WTC11 (cell line): ENCODE measurements at regions not wholly inside any gene's neighbourhood (a gene's known extent, or its start where the extent isn't known, plus 50 kb on each side); places are given as distances from the start of the nearest gene placed in this dataset.

ENCODE experiments used
- ATAC-seq: fragments of 200-7000 bp; cut with Tn5 transposase; 2 replicates; pipeline ENCODE4 v1.10.0; 2021; ENCODE audit warnings: mild to moderate bottlenecking, moderate library complexity
- CTCF ChIA-PET: fragments of 300-600 bp; sonication (Branson Sonifier 250); formaldehyde crosslinking; loops from one replicate; lab custom pipeline; 2021; ENCODE audit warnings: antibody characterized with exemption; lab: Charles Lee
- POLR2A ChIA-PET: fragments of 350-600 bp; sonication (Branson Sonifier 250); formaldehyde crosslinking; loops from one replicate; lab custom pipeline; 2021; ENCODE audit warnings: antibody characterized with exemption; lab: Charles Lee
- DNase-seq: peaks from one replicate; pipeline ENCODE4 v3.0.0; 2021; ENCODE audit warnings: low spot score
- H3K27ac Mint-ChIP-seq: 2 replicates; pipeline ENCODE4 v1.8.0; 2021; ENCODE audit warnings: mixed read lengths
- H3K27me3 Mint-ChIP-seq: 2 replicates; pipeline ENCODE4 v1.8.0; 2021; ENCODE audit warnings: low read depth, mild to moderate bottlenecking, moderate library complexity, mixed read lengths
- H3K36me3 Mint-ChIP-seq: 2 replicates; pipeline ENCODE4 v1.8.0; 2021; ENCODE audit warnings: mixed read lengths
- H3K4me1 Mint-ChIP-seq: 2 replicates; pipeline ENCODE4 v1.8.0; 2022; ENCODE audit warnings: mixed read lengths
- H3K4me3 Mint-ChIP-seq: 2 replicates; pipeline ENCODE4 v1.8.0; 2021; ENCODE audit warnings: mild to moderate bottlenecking, moderate library complexity, mixed read lengths
- H3K9me3 Mint-ChIP-seq: 2 replicates; pipeline ENCODE4 v1.8.0; 2021; ENCODE audit warnings: mixed read lengths
- NFE2L1 ChIP-seq: sonication (generic); formaldehyde crosslinking; IDR thresholded peaks from 2 replicates; pipeline ENCODE4 v1.8.1; 2023; ENCODE audit warnings: missing genetic modification reagents
- NR1H2 ChIP-seq: sonication (generic); formaldehyde crosslinking; IDR thresholded peaks from 2 replicates; pipeline ENCODE4 v1.9.0; 2021; ENCODE audit warnings: mild to moderate bottlenecking, moderate library complexity, missing genetic modification reagents
- NR2C2 ChIP-seq: sonication (generic); formaldehyde crosslinking; IDR thresholded peaks from 2 replicates; pipeline ENCODE4 v1.8.0; 2022; ENCODE audit warnings: mild to moderate bottlenecking, missing genetic modification reagents
- SMAD4 ChIP-seq: sonication (generic); formaldehyde crosslinking; IDR thresholded peaks from 2 replicates; pipeline ENCODE4 v1.8.0; 2022; ENCODE audit warnings: mild to moderate bottlenecking, missing genetic modification reagents
- TEAD4 ChIP-seq: sonication (generic); formaldehyde crosslinking; IDR thresholded peaks from 2 replicates; pipeline ENCODE4 v1.8.0; 2022; ENCODE audit warnings: mild to moderate bottlenecking, missing genetic modification reagents
- TP53 ChIP-seq: sonication (generic); formaldehyde crosslinking; IDR thresholded peaks from 2 replicates; pipeline ENCODE4 v1.8.1; 2023; ENCODE audit warnings: mild to moderate bottlenecking, missing genetic modification reagents
- ZNF219 ChIP-seq: sonication (generic); formaldehyde crosslinking; IDR thresholded peaks from 2 replicates; pipeline ENCODE4 v1.8.0; 2023; ENCODE audit warnings: missing genetic modification reagents, mild to moderate bottlenecking, borderline replicate concordance
- TF ChIP-seq, protein P1 (sequence below): sonication (generic); formaldehyde crosslinking; IDR thresholded peaks from 2 replicates; pipeline ENCODE4 v1.8.0; 2022; ENCODE audit warnings: mild to moderate bottlenecking, missing genetic modification reagents
- TF ChIP-seq, protein P2 (sequence below): fragments of 250-450 bp; sonication (Bioruptor Pico); IDR thresholded peaks from 2 replicates; pipeline ENCODE4 v1.9.0; 2021; ENCODE audit warnings: moderate library complexity, mild to moderate bottlenecking, inconsistent platforms, borderline replicate concordance
- TF ChIP-seq, protein P3 (sequence below): sonication (generic); formaldehyde crosslinking; IDR thresholded peaks from 2 replicates; pipeline ENCODE4 v1.8.0; 2022; ENCODE audit warnings: missing genetic modification reagents
- TF ChIP-seq, protein P4 (sequence below): fragments of 250-450 bp; sonication (Bioruptor Pico); IDR thresholded peaks from 2 replicates; pipeline ENCODE4 v2.1.2; 2022; ENCODE audit warnings: mild to moderate bottlenecking, moderate library complexity
- TF ChIP-seq, protein P5 (sequence below): fragments of 250-450 bp; sonication (Bioruptor Pico); conservative IDR thresholded peaks from 2 replicates; pipeline ENCODE4 v1.9.0; 2021; ENCODE audit warnings: mild to moderate bottlenecking
- TF ChIP-seq, protein P6 (sequence below): sonication (generic); formaldehyde crosslinking; IDR thresholded peaks from 2 replicates; pipeline ENCODE4 v1.8.1; 2023; ENCODE audit warnings: mild to moderate bottlenecking, missing genetic modification reagents, borderline replicate concordance

DNA sequence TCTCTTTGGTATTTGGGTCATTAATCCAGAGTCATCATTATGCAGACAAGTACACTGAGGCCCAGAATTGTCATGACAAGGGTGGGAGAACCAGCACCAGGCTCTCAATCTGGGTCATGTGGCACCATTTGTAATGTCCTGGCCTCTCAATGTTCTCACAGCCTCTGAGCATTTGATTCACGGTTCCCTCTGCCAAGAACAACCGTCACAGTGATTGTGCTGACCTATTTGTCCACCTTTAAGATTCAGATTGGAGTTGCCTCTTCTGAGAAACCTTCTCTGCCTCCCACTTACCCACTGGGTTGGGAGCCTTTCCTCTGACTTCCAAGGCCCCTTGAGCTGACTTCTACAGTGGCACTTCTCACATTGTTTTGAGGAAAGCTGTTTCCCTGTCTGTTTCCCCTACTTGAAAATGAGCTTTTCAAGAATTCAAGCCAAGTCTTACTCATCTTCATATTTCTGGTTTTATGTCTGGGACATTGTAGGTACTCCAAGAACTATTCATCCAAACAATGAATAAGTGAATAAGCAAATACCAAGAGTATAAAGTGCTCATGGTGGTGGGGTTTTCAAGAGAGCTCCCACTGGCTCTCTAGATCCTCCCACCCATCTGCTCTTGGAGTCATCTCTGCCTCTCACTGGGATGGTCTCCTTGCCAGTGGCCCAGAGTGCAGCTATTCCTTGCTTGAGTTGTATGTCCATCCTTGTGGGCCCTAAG lies 126.4 kb upstream of the E2F8 start:
- peaks cover 7% of the 10 kb centered on the region for H3K4me1 Mint-ChIP-seq
- ATAC-seq (no peak), DNase-seq (no peak)
- no peaks in the 10 kb centered on the region for H3K36me3 Mint-ChIP-seq
- peaks cover 6% of the 10 kb centered on the region for H3K9me3 Mint-ChIP-seq
- TF ChIP-seq, protein P1, sequence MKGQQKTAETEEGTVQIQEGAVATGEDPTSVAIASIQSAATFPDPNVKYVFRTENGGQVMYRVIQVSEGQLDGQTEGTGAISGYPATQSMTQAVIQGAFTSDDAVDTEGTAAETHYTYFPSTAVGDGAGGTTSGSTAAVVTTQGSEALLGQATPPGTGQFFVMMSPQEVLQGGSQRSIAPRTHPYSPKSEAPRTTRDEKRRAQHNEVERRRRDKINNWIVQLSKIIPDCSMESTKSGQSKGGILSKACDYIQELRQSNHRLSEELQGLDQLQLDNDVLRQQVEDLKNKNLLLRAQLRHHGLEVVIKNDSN (CRISPR knock-in tag) = no peak
- no peak for TF ChIP-seq NR2C2 (CRISPR knock-in tag)
- no peak for TF ChIP-seq ZNF219 (CRISPR knock-in tag)
- TF ChIP-seq SMAD4 (CRISPR knock-in tag) = no peak
- TF ChIP-seq, protein P2, sequence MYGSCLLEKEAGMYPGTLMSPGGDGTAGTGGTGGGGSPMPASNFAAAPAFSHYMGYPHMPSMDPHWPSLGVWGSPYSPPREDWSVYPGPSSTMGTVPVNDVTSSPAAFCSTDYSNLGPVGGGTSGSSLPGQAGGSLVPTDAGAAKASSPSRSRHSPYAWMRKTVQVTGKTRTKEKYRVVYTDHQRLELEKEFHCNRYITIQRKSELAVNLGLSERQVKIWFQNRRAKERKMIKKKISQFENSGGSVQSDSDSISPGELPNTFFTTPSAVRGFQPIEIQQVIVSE = no peak
- TF ChIP-seq, protein P3, sequence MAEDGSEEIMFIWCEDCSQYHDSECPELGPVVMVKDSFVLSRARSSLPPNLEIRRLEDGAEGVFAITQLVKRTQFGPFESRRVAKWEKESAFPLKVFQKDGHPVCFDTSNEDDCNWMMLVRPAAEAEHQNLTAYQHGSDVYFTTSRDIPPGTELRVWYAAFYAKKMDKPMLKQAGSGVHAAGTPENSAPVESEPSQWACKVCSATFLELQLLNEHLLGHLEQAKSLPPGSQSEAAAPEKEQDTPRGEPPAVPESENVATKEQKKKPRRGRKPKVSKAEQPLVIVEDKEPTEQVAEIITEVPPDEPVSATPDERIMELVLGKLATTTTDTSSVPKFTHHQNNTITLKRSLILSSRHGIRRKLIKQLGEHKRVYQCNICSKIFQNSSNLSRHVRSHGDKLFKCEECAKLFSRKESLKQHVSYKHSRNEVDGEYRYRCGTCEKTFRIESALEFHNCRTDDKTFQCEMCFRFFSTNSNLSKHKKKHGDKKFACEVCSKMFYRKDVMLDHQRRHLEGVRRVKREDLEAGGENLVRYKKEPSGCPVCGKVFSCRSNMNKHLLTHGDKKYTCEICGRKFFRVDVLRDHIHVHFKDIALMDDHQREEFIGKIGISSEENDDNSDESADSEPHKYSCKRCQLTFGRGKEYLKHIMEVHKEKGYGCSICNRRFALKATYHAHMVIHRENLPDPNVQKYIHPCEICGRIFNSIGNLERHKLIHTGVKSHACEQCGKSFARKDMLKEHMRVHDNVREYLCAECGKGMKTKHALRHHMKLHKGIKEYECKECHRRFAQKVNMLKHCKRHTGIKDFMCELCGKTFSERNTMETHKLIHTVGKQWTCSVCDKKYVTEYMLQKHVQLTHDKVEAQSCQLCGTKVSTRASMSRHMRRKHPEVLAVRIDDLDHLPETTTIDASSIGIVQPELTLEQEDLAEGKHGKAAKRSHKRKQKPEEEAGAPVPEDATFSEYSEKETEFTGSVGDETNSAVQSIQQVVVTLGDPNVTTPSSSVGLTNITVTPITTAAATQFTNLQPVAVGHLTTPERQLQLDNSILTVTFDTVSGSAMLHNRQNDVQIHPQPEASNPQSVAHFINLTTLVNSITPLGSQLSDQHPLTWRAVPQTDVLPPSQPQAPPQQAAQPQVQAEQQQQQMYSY (CRISPR knock-in tag) = no peak
- no peak for TF ChIP-seq TEAD4 (CRISPR knock-in tag)
- TF ChIP-seq, protein P4, sequence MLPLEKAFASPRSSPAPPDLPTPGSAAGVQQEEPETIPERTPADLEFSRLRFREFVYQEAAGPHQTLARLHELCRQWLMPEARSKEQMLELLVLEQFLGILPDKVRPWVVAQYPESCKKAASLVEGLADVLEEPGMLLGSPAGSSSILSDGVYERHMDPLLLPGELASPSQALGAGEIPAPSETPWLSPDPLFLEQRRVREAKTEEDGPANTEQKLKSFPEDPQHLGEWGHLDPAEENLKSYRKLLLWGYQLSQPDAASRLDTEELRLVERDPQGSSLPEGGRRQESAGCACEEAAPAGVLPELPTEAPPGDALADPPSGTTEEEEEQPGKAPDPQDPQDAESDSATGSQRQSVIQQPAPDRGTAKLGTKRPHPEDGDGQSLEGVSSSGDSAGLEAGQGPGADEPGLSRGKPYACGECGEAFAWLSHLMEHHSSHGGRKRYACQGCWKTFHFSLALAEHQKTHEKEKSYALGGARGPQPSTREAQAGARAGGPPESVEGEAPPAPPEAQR (CRISPR knock-in tag) = no peak
- no peak for TF ChIP-seq TP53 (CRISPR knock-in tag)
- TF ChIP-seq NFE2L1 = no peak
- TF ChIP-seq, protein P5, sequence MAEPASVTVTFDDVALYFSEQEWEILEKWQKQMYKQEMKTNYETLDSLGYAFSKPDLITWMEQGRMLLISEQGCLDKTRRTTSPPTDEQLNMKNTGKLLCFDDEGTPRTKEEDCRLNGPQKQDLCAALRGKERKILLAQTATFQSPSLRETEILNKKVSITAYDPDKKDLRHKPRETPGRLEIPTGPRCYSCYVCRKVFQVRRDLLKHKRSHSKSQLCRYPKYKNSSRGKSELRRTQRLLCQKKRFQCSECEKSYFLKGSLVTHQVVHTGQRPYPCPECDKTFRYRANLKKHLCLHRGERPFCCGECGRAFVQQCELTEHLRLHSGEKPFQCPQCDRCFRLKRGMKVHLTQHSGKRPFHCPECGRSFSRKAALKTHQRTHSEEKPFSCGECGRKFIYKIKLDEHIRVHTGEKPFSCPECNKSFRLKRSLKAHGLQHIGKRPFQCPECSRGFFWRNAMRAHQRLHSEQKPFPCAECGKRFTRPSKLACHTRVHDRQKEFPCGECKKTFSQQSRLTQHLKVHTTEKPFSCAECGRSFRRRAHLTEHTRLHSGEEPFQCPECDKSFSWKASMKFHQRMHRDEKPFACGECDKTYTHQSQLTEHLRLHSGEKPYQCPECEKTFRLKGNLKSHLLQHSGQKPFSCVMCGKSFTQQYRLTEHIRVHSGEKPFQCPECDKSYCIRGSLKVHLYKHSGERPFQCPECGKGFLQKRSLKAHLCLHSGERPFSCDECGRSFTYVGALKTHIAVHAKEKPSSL = no peak
- TF ChIP-seq, protein P6, sequence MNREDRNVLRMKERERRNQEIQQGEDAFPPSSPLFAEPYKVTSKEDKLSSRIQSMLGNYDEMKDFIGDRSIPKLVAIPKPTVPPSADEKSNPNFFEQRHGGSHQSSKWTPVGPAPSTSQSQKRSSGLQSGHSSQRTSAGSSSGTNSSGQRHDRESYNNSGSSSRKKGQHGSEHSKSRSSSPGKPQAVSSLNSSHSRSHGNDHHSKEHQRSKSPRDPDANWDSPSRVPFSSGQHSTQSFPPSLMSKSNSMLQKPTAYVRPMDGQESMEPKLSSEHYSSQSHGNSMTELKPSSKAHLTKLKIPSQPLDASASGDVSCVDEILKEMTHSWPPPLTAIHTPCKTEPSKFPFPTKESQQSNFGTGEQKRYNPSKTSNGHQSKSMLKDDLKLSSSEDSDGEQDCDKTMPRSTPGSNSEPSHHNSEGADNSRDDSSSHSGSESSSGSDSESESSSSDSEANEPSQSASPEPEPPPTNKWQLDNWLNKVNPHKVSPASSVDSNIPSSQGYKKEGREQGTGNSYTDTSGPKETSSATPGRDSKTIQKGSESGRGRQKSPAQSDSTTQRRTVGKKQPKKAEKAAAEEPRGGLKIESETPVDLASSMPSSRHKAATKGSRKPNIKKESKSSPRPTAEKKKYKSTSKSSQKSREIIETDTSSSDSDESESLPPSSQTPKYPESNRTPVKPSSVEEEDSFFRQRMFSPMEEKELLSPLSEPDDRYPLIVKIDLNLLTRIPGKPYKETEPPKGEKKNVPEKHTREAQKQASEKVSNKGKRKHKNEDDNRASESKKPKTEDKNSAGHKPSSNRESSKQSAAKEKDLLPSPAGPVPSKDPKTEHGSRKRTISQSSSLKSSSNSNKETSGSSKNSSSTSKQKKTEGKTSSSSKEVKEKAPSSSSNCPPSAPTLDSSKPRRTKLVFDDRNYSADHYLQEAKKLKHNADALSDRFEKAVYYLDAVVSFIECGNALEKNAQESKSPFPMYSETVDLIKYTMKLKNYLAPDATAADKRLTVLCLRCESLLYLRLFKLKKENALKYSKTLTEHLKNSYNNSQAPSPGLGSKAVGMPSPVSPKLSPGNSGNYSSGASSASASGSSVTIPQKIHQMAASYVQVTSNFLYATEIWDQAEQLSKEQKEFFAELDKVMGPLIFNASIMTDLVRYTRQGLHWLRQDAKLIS = no peak
- TF ChIP-seq NR1H2 (CRISPR knock-in tag) = no peak
- H3K27me3 Mint-ChIP-seq = no peaks in the 10 kb centered on the region
- ChIA-PET POLR2A (interaction anchor here (0.6 kb wide), 1 partner anchor 832 kb away, joined by 3 read pairs; no protein-coding TSS in a partner anchor), CTCF (interaction anchor here (1.3 kb wide), 1 partner anchor 290 kb away, joined by 3 read pairs; no protein-coding TSS in a partner anchor)
- H3K4me3 Mint-ChIP-seq = no peak overlapping the region
- no peak overlapping the region for H3K27ac Mint-ChIP-seq
